ENCODE measurements at regions not wholly inside any gene's neighbourhood (a gene's known extent, or its start where the extent isn't known, plus 50 kb on each side); places are given as distances from the start of the nearest gene placed in this dataset.
"Not testable (repeated sequence)": the region's sequence is repeated elsewhere in the genome, so short reads cannot be mapped to it uniquely, and the experiment has no call there.

DNA sequence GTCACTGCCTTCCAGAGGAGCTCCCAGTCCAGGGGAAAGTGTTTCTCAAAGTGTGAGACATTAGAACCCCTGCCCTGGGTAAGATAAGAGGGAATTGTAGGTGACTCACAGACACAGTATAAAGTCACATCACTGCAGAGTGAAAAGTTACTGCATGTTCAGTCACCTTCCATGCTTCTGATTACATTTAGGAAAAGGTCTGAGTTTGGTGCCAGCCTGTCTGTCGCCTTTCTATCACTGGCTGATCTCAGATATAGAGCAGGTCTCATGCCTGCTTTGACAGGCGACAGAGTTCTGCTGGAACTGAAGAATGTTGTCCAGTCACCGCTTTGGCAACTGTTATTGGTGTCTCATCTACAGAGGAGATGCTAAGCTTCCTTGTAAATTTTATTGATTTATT lies 1078.6 kb downstream of the UQCRFS1 start:
- TF ChIP-seq, protein P1, sequence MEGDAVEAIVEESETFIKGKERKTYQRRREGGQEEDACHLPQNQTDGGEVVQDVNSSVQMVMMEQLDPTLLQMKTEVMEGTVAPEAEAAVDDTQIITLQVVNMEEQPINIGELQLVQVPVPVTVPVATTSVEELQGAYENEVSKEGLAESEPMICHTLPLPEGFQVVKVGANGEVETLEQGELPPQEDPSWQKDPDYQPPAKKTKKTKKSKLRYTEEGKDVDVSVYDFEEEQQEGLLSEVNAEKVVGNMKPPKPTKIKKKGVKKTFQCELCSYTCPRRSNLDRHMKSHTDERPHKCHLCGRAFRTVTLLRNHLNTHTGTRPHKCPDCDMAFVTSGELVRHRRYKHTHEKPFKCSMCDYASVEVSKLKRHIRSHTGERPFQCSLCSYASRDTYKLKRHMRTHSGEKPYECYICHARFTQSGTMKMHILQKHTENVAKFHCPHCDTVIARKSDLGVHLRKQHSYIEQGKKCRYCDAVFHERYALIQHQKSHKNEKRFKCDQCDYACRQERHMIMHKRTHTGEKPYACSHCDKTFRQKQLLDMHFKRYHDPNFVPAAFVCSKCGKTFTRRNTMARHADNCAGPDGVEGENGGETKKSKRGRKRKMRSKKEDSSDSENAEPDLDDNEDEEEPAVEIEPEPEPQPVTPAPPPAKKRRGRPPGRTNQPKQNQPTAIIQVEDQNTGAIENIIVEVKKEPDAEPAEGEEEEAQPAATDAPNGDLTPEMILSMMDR (conservative IDR thresholded peaks at IDR 0.05; ENCODE audit: low read depth, low read length), result no peak
- H3K4me3 ChIP-seq (ENCODE audit: low read depth, low read length), result no peak overlapping the region
- no peak for DNase-seq (ENCODE audit: low read depth)

- not testable (repeated sequence) for H3K4me3 ChIP-seq (ENCODE audit: low read depth, low read length); DNase-seq (ENCODE audit: low read depth)
These were observed 1082.1 kb downstream of the UQCRFS1 start for GRCh38 chr19:28130881-28131280.

GRCh38 chr19:28130066-28130511 lies 1082.9 kb downstream of the UQCRFS1 start:
- TF ChIP-seq, protein P1 (conservative IDR thresholded peaks at IDR 0.05; ENCODE audit: low read depth, low read length), result no peak
- no peak for DNase-seq (ENCODE audit: low read depth)
- H3K4me3 ChIP-seq (ENCODE audit: low read depth, low read length), result no peak overlapping the region

DNA sequence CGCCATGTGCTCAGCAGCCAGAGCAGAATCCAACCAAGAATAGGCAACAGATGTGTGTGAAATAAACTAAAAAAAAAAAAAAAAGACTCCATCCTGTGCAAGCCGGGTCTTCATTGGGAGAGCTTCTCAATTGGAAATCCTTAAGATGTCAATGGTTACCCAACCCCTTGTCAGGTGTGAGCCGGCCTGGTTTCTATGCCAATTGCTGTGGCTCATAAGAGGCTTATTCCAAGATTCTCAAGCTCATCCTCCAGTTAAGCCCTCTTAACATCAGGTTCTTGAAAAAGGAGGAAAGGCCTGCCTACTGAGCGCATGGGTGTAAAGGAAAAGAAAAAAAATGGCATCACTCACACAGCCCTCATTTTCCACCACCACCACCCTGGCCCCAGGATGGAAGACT lies 1084.6 kb downstream of the UQCRFS1 start:
- H3K4me3 ChIP-seq (ENCODE audit: low read depth, low read length), result no peak overlapping the region
- no peak for DNase-seq (ENCODE audit: low read depth)
- TF ChIP-seq, protein P1 (conservative IDR thresholded peaks at IDR 0.05; ENCODE audit: low read depth, low read length), result no peak

DNA sequence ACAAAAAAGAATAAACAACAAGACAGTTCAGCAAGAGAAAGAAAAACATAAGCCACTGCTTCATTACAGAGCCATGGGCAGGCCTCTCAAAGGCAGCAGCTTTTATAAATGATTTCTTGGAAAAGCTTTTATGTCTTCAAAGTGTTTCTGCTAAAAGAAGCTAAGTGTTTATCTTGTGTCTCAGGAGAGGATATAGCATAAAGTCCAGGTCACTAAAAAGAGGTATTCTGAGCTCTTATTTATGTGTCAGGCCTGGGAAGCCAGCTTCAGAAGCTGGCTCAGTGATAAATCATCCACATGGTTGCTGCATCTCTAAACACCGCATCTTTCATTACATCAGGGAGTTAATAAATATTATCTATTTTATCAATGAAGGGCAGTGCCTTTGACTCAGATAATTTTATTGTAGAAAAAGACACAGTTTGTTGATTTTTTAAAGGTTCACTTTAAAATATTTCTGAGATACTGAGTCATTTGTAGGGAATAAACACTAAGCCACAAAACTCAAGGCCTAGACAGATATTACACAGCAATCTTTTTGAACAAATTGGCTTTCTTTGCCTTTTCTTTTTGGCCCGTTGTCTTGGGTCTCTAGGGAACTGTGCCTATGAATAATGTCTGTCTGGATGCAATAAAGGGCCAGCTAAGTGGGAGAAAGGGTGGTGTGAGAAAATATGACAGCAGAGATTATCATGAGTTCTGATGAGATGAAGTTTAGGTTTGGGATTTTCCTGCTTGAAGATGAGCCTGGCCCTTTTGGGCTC lies 1086.6 kb downstream of the UQCRFS1 start:
- TF ChIP-seq, protein P1 (conservative IDR thresholded peaks at IDR 0.05; ENCODE audit: low read depth, low read length), result no peak
- no peak for DNase-seq (ENCODE audit: low read depth)
- no peak overlapping the region for H3K4me3 ChIP-seq (ENCODE audit: low read depth, low read length)

- no peak overlapping the region for H3K4me3 ChIP-seq (ENCODE audit: low read depth, low read length)
- no peak for DNase-seq (ENCODE audit: low read depth)
- TF ChIP-seq, protein P1 (conservative IDR thresholded peaks at IDR 0.05; ENCODE audit: low read depth, low read length), result no peak
These were observed 1090.2 kb downstream of the UQCRFS1 start for GRCh38 chr19:28122734-28123133.

DNA sequence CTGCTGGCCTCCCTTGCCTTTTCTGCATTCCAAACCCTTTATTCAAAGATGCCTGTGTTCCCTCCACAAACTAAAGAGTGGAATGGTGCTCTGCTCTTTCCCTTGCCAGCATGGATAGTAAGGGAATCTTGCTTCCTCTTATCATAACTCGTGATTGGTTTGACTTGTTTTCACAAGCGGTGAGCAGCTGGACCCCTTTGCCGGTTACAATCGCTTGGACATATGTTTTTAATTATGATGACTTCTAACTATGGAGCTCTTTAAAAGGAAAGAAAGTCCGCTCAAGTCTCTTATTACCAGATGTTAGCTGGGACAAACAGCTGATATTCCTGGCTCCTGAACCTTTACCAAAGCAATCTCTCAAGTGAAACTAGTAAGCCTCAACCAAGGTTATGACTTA lies 1094.7 kb downstream of the UQCRFS1 start:
- H3K4me3 ChIP-seq (ENCODE audit: low read depth, low read length), result no peak overlapping the region
- no peak for DNase-seq (ENCODE audit: low read depth)
- TF ChIP-seq, protein P1 (conservative IDR thresholded peaks at IDR 0.05; ENCODE audit: low read depth, low read length), result no peak

All from choroid plexus epithelial cell (primary cell).